TTC549 (cell line): ENCODE measurements at regions not wholly inside any gene's neighbourhood (a gene's known extent, or its start where the extent isn't known, plus 50 kb on each side); places are given as distances from the start of the nearest gene placed in this dataset.

Experiments used
- FAIRE-seq: peaks from 2 replicates; lab custom pipeline; 2012; peaks lifted over from hg19 to GRCh38; lab: Jason Lieb, UNC

DNA sequence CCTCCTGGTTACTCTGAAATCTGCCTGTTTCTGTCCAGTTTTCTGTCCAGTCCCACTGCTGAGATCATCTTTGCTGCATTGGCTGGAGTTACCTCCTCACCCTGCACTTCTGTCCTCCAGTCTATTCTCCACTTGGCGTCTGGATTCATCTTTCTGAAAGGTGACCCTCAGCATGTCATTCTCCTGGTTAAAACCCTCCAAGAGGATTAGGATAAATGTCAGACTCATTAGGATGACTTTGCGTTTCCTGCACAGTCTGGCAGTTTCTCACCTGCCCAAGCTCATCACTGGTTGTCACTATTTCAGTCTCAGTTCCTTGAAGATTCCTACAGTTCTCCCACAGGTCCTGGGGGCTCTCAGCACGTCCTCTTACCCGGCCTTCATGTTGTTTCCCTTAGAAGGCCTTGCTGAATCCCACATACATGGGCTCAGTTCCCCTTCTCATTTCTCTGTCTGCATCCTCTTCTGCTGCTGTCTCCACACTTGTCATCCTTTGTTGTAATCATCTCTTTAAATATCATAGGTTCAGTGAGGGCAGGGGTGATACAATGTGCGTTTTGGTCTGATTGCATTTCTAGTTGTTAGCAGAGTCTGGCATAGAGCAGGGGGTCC lies 374.8 kb downstream of the QKI start:
- no peak for FAIRE-seq

DNA sequence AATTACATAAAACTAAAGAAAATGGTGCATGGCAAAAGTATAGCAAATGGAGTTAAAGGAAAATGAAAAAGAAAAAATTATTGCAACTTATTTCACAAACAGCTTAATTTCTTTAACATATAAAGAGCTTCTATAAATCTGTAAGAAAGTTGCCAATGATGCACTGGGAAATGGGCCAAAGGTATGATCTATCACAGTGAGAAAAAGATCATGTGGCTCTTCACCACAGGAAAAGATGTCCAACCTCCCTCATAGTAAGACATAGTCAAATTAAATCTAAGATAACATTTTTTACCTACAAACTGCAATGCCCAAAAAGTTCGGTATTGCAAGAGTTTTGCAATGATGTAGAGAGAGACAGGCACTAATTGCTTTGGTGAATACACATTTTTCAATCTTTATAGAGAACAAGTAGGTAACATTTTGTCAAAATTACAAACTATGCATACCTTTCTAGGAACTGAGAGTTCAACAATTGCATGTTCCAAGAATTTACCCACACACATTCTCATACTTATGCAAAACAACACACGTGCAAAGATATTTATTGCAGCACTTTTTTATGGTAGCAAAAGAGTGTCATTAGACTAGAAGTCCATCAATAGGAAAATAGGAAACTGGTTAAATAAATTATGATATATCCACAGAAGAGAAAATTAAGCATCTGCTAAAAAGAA lies 372.6 kb downstream of the QKI start:
- FAIRE-seq = no peak

DNA sequence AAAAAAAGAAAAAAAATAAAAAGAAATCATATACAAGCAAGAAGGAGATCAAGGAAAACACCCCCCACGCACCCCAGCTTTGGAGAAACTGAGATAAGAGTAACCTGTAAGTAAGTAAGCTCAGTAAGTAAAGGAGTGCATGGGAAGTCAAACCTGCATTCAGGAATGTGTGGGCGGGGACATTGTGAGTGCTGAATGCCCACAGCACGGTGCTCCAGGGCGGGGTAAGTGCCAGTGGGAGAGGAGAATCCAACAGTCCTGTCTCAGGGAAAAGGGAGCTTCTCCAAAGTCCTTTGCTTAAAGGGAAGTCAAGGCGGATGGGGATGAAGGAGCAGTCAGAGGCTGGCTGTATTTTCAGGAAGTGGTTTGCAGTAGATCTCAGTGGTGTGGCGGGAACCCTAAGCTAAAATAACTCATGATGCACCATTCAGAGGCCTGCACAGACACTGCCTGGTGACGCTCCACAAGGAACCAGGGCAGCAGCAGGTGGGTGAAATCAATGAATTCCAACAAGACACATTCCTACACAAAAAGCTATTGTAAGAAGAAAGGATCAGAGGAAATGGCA lies 368.0 kb downstream of the QKI start:
- FAIRE-seq = no peak

DNA sequence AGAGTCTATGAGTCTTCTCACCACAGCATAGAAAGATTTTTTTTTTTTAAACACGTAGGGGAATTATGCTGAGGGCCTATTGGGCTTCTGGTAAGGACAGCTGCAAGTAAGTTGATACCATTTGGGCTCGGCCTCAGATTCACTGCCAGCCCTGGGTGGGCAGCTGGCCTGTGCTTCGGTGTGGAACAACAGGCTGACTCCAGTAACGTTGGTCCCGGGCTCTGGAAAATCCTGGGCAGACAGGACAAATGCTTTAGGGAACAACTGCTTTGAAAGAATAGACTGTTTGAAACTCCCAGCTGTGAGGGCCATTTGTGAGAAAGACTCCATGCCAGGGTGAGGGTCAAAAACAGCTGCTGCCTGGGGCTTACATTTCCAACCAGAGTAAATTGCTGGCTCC lies 366.5 kb downstream of the QKI start:
- FAIRE-seq = no peak

- FAIRE-seq = no peak
These were observed 365.3 kb downstream of the QKI start for GRCh38 chr6:163779727-163780284.

- FAIRE-seq = no peak
These were observed 363.2 kb downstream of the QKI start for GRCh38 chr6:163777716-163778115.

- FAIRE-seq = no peak
These were observed 362.6 kb downstream of the QKI start for GRCh38 chr6:163776906-163777686.

DNA sequence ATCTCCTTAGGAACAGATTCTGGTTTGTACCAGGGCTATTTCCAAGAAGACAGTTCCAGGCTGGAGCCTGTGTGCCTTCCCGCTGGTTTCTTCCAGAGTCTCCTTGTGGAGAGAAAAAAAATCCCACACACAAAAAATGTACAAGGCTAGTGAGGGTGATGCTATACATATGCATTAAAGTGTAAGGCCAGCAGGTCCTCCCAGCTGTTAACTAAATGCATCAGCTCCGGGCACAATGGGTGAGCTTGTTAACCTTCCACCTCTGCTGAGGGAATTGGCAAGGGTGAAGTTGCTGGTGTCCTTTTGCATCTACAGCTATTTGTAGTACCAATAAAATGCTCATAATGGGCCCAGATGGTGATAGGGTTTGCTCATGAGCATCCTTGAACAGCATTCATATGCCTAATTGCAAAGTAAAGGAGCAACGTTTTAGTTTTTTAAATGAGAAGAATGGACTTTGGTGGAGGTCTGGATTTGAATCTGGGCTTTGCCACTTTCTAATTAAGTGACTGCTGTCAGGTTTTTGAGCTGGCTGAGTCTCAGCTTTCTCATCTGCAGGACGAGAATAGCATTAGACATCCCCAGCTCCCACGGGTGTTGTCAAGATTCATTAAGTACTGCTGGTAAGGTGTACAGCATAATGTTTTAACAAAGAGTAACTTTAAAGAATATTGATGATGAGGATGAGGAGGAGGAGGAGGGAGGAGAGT lies 361.8 kb downstream of the QKI start:
- no peak for FAIRE-seq

GRCh38 chr6:163775313-163775712 lies 360.8 kb downstream of the QKI start:
- no peak for FAIRE-seq

GRCh38 chr6:163774485-163774884 lies 360.0 kb downstream of the QKI start:
- FAIRE-seq = no peak

GRCh38 chr6:163773646-163774045 lies 359.1 kb downstream of the QKI start:
- FAIRE-seq = no peak

GRCh38 chr6:163772701-163773100 lies 358.2 kb downstream of the QKI start:
- FAIRE-seq = no peak

GRCh38 chr6:163771180-163771579 lies 356.7 kb downstream of the QKI start:
- no peak for FAIRE-seq

DNA sequence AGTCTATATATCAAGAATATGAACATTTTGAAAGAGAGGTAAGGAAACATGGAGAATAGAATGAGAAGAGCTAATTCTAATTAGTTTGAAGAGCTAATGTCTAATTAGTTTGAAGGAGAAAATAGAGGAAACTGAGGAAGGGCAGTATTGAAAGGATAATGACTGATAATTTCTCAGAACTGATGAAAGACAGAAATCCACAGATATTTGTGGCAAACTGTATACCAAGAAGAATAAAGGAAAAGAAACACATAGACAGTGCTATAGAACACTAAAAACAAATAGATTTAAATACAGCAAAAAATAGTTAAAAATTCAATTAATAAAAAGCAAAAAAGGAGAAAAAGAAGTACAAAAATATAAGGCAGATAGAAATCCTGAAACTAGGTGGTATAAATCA lies 354.4 kb downstream of the QKI start:
- FAIRE-seq = no peak

DNA sequence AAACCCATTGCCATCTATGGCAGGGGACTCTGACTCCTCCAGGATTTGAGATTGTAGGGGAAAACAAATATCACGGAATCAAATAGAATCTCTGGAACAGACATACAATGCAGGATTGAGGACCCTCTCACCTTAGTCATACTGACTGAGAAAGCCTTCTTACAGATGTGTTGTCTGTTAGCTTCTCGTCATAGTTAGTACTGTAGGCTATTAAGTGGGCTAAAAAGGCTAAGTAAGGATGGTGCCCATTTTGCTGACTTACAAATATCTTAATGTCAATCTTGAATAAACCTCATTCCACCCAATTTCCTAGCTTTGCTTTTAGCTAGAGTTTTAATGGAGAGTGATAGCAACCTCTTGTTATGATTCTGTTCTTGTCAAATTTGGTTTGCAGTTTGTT lies 352.4 kb downstream of the QKI start:
- FAIRE-seq = no peak

GRCh38 chr6:163765335-163765734 lies 350.8 kb downstream of the QKI start:
- no peak for FAIRE-seq

GRCh38 chr6:163764565-163764964 lies 350.0 kb downstream of the QKI start:
- no peak for FAIRE-seq

DNA sequence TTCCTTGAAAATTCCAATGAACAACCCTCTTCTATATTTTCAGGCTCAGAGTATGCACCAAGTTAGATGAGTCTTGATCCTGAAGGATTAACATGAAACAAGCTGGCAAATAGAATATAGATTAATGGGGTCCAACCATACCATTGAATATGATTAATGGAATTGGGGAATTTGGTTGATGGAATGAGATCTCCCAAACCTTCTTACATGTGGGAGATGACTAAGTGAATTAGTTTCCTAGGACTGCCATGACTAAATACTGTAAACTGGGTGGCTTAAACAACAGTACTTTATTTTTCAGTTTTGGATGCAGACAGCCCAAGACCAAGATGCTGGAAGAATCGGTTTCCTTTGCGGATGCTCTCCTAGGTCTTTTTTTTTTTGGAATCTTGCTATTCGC lies 347.0 kb downstream of the QKI start:
- no peak for FAIRE-seq

GRCh38 chr6:163760860-163761259 lies 346.3 kb downstream of the QKI start:
- FAIRE-seq = no peak

- no peak for FAIRE-seq
These were observed 345.0 kb downstream of the QKI start for GRCh38 chr6:163759542-163759941.

DNA sequence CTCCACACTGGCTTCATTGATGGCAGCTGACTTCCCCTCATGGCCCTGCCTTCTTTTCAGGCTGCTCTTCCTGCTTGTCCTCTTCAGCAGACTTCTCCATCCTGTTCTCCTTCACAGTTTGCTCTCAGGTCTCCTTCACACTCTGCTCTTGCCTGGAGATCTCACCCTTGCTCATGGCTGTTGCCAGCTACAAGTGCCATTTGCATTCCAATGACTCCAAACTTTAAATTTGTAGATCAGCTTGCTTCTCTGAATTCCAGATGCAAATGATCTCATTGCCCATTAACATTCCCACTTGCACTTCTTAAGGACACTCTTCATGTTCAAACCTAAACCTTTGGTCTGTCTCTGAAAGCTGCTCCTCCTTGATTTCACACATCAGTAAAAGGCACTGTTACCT lies 343.0 kb downstream of the QKI start:
- FAIRE-seq = no peak

DNA sequence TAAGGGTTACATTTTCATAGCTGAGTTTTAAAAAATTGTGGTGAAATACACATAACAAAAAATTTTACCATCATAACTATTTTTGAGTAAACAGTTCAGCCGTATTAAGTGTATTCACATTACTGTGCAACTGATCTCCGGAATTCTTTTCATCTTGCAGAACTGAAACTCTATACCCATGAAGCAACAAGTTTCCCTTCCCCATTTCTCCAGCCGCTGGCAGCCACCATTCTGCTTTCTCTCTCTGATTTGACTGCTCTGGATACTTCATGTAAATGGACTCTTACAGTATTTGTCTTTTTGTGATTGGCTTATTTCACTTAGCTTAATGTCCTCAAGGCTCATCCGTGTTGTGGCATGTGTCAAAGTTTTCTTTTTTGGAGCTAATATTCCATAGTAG lies 341.6 kb downstream of the QKI start:
- FAIRE-seq = no peak
